ENCODE measurements at regions not wholly inside any gene's neighbourhood (a gene's known extent, or its start where the extent isn't known, plus 50 kb on each side); places are given as distances from the start of the nearest gene placed in this dataset.

DNA sequence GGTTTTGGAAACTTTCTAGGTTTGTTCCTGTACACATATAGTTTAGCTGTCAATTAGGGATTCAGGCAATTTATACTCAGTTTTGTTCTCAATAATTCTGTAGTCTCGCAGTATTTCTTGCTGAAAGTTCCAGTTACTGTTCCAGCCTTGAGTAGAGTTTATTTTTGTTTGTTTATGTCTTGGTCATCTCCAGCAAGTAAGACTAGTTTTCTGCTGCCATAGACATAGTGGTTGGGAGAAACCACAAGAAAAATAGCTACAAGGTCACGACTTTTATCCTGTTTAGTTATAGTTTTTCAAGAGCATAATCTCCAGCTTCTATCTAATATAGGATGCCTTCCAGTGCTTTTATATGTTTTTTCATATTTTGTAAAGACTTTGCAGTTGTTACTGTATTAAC, 99.6 kb upstream of the FOXG1 start:
- WGBS, 2 donors: 77 to 83% methylated on average over 2 of the region's 2 CpGs
- DNase-seq: no peak
- no peaks in the 10 kb centered on the region for H3K4me1 ChIP-seq
- H3K27me3 ChIP-seq: no peaks in the 10 kb centered on the region
- intact Hi-C loops (cut with DNase I): no loop called here
- no peak overlapping the region for H3K27ac ChIP-seq
- TF ChIP-seq POLR2A (IDR thresholded peaks at IDR 0.05): no peak
- TF ChIP-seq, protein P1, sequence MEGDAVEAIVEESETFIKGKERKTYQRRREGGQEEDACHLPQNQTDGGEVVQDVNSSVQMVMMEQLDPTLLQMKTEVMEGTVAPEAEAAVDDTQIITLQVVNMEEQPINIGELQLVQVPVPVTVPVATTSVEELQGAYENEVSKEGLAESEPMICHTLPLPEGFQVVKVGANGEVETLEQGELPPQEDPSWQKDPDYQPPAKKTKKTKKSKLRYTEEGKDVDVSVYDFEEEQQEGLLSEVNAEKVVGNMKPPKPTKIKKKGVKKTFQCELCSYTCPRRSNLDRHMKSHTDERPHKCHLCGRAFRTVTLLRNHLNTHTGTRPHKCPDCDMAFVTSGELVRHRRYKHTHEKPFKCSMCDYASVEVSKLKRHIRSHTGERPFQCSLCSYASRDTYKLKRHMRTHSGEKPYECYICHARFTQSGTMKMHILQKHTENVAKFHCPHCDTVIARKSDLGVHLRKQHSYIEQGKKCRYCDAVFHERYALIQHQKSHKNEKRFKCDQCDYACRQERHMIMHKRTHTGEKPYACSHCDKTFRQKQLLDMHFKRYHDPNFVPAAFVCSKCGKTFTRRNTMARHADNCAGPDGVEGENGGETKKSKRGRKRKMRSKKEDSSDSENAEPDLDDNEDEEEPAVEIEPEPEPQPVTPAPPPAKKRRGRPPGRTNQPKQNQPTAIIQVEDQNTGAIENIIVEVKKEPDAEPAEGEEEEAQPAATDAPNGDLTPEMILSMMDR (IDR thresholded peaks at IDR 0.05): no peak
- H3K36me3 ChIP-seq: no peaks in the 10 kb centered on the region
- H3K4me3 ChIP-seq (replicated peaks in 1 of 3): no peak overlapping the region
- no peaks in the 10 kb centered on the region for H3K9me3 ChIP-seq

DNA sequence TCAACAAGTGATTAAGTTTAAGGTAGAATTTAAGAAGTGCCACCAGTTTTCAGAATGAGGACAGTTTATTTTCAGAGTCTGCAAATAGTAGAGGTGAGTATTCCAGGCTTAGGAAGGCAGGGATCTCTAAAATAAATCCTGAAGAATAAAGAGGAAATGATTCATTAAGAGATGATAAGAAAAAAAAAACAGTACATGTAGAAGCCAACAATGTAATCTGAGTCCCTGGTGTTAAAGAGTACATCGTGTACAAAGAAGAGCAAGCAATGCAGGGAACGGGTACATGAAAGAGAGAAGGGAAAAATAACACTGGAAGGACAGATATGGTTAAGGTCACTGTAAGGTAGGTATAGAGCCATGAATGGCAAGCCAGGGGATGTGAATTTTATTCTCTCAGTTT, 95.2 kb upstream of the FOXG1 start:
- Histone ChIP-seq H3K27me3 (no peaks in the 10 kb centered on the region), H3K4me3 (replicated peaks in 1 of 3) (no peak overlapping the region), H3K4me1 (no peaks in the 10 kb centered on the region), H3K27ac (no peak overlapping the region), H3K9me3 (no peaks in the 10 kb centered on the region), H3K36me3 (no peaks in the 10 kb centered on the region)
- intact Hi-C loops (cut with DNase I): no loop called here
- 50 to 53% methylated on average over 2 of the region's 2 CpGs for WGBS, 2 donors
- no peak for DNase-seq
- TF ChIP-seq POLR2A (IDR thresholded peaks at IDR 0.05): no peak
- TF ChIP-seq, protein P1 (IDR thresholded peaks at IDR 0.05): no peak

DNA sequence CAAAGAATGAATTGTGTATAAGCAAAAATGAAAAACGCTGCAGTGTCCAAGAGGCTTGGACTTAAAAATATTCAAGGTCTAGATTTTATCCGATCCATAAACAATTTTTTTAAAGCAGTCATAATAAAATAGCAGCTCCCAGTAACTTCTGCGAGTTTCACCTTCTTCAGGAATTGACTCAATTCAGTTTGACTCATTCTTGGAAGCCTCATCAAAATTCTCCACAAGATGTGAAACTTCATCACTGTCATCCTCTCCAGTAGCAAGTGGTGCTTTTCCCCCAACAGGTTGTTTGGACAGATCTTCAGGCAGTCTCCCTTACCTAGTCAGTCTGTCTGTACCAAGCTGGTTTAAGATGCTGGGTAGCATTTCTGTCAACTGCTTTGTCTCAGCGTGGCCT, 93.5 kb upstream of the FOXG1 start:
- no peak for DNase-seq
- TF ChIP-seq POLR2A (IDR thresholded peaks at IDR 0.05): no peak
- TF ChIP-seq, protein P1 (IDR thresholded peaks at IDR 0.05): no peak
- Histone ChIP-seq H3K27ac (no peak overlapping the region), H3K36me3 (no peaks in the 10 kb centered on the region), H3K27me3 (no peaks in the 10 kb centered on the region), H3K9me3 (no peaks in the 10 kb centered on the region), H3K4me3 (replicated peaks in 1 of 3) (no peak overlapping the region), H3K4me1 (no peaks in the 10 kb centered on the region)
- intact Hi-C loops (cut with DNase I): no loop called here
- 83 to 86% methylated on average over 4 of the region's 4 CpGs for WGBS, 2 donors

DNA sequence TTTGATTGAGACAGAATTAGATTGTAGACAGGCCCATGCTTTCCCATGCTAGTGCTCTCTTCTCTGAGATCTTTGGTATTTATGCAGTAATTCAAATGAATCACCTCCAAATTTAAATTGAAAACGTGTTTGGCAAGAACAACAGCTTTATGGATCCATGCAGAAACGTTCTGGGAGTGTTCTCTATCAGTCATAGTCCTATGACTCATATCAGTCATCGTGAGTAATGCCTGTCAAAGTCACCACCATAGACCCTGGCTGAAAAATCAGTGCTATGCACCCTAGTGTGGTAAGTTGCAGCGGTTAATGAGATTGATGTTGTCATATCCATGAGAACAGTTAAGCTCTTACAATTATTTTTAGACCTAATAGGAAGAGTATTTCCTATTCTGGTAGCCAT, 90.1 kb upstream of the FOXG1 start:
- Histone ChIP-seq H3K9me3 (no peaks in the 10 kb centered on the region), H3K4me1 (no peaks in the 10 kb centered on the region), H3K4me3 (replicated peaks in 1 of 3) (no peak overlapping the region), H3K27me3 (no peaks in the 10 kb centered on the region), H3K36me3 (no peaks in the 10 kb centered on the region), H3K27ac (no peak overlapping the region)
- TF ChIP-seq POLR2A (IDR thresholded peaks at IDR 0.05): no peak
- TF ChIP-seq, protein P1 (IDR thresholded peaks at IDR 0.05): no peak
- intact Hi-C loops (cut with DNase I): no loop called here
- no peak for DNase-seq
- 31 to 43% methylated on average over 4 of the region's 4 CpGs for WGBS, 2 donors

DNA sequence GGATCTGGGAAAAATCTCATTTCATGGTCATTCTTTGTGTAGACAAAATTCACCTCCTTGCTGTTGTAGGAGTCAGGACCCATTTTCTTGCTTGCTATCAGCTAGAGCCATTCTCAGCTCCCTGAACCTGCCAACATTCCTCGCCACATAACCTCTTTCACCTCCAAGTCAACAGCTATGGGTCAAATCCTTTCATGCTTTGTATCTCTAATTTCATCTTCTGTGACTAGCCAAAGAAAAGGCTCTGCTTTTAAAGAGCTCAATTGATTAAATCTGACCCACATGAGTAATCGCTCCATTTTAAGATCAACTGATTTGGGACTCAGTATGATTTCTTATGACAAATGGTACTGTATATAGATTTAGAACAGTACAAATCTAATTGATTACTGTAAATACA, 89.2 kb upstream of the FOXG1 start:
- no peaks in the 10 kb centered on the region for H3K36me3 ChIP-seq
- H3K27me3 ChIP-seq: no peaks in the 10 kb centered on the region
- intact Hi-C loops (cut with DNase I): no loop called here
- TF ChIP-seq, protein P1 (IDR thresholded peaks at IDR 0.05): no peak
- TF ChIP-seq POLR2A (IDR thresholded peaks at IDR 0.05): no peak
- H3K9me3 ChIP-seq: no peaks in the 10 kb centered on the region
- DNase-seq: no peak
- 86 to 92% methylated on average over 2 of the region's 2 CpGs for WGBS, 2 donors
- H3K27ac ChIP-seq: no peak overlapping the region
- no peaks in the 10 kb centered on the region for H3K4me1 ChIP-seq
- H3K4me3 ChIP-seq (replicated peaks in 1 of 3): no peak overlapping the region

Data from thyroid gland (tissue), 4 donors.